AG20443 (cell line): ENCODE measurements at regions not wholly inside any gene's neighbourhood (a gene's known extent, or its start where the extent isn't known, plus 50 kb on each side); places are given as distances from the start of the nearest gene placed in this dataset.

Experiments
- DNase-seq: peaks from one replicate; pipeline ENCODE4 v3.0.0; 2012; ENCODE audit warnings: low spot score, mixed read lengths

DNA sequence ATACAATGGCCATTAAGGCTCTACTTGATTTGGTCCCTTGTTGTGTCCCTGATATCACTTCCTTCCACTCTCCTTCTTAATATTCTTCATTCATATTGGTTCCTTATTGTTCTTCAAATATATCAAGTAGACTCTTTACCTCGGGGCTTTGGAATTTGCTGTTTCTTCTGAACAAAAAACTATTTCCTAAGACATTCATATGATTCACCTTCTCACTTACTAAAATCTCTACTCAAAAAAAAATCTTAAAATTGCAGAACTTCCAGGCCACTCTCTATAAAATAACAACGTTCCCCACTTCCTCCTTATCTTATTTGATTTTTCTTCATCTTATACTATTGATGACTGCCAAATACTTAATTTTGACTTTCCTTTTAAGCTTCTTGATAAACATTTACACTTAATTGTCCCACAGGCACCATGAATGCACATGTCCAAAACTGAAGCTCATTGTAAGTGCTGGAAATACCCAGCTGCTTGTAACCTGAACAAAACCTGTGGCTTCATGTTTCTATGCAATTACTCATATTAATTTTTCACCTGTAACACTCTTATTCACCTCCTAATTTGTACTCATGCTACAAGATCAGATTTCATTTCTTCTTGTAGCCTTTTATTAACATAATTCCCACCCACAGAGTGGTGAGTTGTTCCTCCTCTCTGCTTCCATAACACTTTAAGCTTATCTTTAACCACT lies 58.4 kb upstream of the NUDT12 start:
- DNase-seq = no peak

DNA sequence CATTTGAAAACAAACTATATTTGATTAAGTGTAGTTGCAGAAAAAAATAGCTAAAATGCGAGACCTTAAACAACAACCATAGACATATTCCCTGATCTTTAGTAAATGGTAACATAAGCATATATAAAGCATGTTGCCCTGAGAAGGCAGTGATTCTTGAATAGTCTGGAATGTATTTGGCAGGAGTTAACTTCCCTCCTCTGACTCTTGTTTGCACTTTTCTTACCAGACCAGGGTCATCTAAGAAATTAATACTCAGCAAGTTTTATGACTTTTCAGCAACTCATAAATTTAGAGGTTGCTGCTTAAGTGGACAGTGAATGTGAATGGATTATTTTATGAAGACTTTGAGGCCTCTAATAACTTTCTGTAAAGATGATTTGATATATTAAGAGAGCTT lies 55.3 kb upstream of the NUDT12 start:
- DNase-seq = no peak

DNA sequence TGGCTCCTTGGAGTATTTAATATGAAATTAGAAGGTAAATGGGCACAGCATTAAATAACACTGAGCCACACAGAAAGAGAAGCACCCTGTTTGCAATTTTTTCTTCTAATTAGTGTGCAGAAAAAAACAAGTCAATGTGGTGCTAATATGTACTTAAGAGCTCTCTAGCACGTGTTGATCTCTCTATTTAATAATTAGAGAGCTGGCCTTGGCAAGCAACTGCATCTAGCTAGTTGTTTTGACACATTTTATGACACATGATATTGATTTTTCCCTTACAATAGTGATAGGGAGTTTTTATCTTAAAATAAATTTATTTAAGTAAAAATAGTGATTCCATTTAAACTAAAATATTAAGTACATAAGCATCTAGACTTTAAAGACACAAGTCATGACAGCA lies 54.5 kb upstream of the NUDT12 start:
- DNase-seq = no peak

DNA sequence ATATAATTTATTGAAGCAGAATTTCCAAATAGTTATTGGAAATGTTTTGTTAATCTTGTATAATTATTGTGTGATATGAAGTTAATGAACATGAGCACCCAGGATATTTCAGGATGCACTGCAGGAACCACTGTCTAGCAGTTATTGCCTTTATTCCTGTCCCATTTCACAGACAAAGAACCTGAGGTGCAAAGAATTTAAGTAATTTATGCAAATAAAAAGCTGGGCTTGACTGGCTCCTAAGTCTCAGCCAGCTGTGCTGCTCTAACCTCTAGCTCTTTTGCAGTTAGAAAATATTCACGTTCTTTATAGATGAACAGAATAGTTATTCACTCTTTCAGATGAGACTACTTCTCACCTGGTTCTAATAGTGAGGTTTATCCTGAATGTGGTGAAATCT lies 50.0 kb upstream of the NUDT12 start:
- no peak for DNase-seq
